Activated CD4-positive, alpha-beta memory T cell treated with anti-CD3 and anti-CD28 coated beads, Interleukin-2, amount 10 ng/mL, durations not matched to agents 7 days and 5 days (primary cell): ENCODE measurements at regions not wholly inside any gene's neighbourhood (a gene's known extent, or its start where the extent isn't known, plus 50 kb on each side); places are given as distances from the start of the nearest gene placed in this dataset.

Source experiments
- CTCF ChIA-PET: fragments of 350-600 bp; sonication (Branson Sonifier 250); formaldehyde crosslinking; loops from one replicate; lab custom pipeline; 2021; ENCODE audit warnings: antibody characterized with exemption, inconsistent platforms; lab: Charles Lee
- POLR2A ChIA-PET: fragments of 350-600 bp; sonication (Branson Sonifier 250); formaldehyde crosslinking; loops from one replicate; lab custom pipeline; 2021; ENCODE audit warnings: antibody characterized with exemption; lab: Charles Lee
- DNase-seq: peaks from one replicate; pipeline ENCODE4 v3.0.0-alpha.2; 2020
- H3K27ac Mint-ChIP-seq: one replicate; pipeline ENCODE4 v1.8.0; 2021; ENCODE audit warnings: mild to moderate bottlenecking, mixed read lengths
- H3K27me3 Mint-ChIP-seq: one replicate; pipeline ENCODE4 v1.8.0; 2021; ENCODE audit warnings: mixed read lengths
- H3K36me3 Mint-ChIP-seq: one replicate; pipeline ENCODE4 v1.8.0; 2021; ENCODE audit warnings: low read depth, mixed read lengths
- H3K4me1 Mint-ChIP-seq: one replicate; pipeline ENCODE4 v1.8.0; 2021; ENCODE audit warnings: mixed read lengths
- H3K4me3 Mint-ChIP-seq: one replicate; pipeline ENCODE4 v1.8.0; 2021; ENCODE audit warnings: mild to moderate bottlenecking, mixed read lengths
- H3K9me3 Mint-ChIP-seq: one replicate; pipeline ENCODE4 v1.8.0; 2021; ENCODE audit warnings: mixed read lengths

GRCh38 chr9:113656771-113657670, 193.5 kb downstream of the RGS3 start:
- Mint-ChIP-seq H3K27ac (no peak overlapping the region), H3K36me3 (no peaks in the 10 kb centered on the region), H3K4me1 (peaks cover 7% of the 10 kb centered on the region), H3K4me3 (no peak overlapping the region), H3K9me3 (no peaks in the 10 kb centered on the region), H3K27me3 (peaks cover 28% of the 10 kb centered on the region)
- POLR2A ChIA-PET, result interaction anchor here (1.6 kb wide), 1 partner anchor 205 kb away, joined by 3 read pairs; no protein-coding TSS in a partner anchor
- CTCF ChIA-PET, result interaction anchor here (0.7 to 7.6 kb wide), 39 partner anchors 10 to 545 kb away, joined by 3 to 186 read pairs (median 5); partner anchors contain the start of genes C9orf43, CDC26, HDHD3 and POLE3
- no peak for DNase-seq

- H3K9me3 Mint-ChIP-seq, result no peaks in the 10 kb centered on the region
- no peaks in the 10 kb centered on the region for H3K36me3 Mint-ChIP-seq
- peaks cover 34% of the 10 kb centered on the region for H3K27me3 Mint-ChIP-seq
- CTCF ChIA-PET, result interaction anchor here (0.7 to 7.6 kb wide), 38 partner anchors 9 to 545 kb away, joined by 3 to 186 read pairs (median 5); partner anchors contain the start of genes ALAD, C9orf43, CDC26 and HDHD3
- no peak overlapping the region for H3K27ac Mint-ChIP-seq
- no peak overlapping the region for H3K4me3 Mint-ChIP-seq
- peak; percentile 81 for DNase-seq
- POLR2A ChIA-PET, result interaction anchor here (1.6 kb wide), 1 partner anchor 206 kb away, joined by 3 read pairs; no protein-coding TSS in a partner anchor
- H3K4me1 Mint-ChIP-seq, result peaks cover 7% of the 10 kb centered on the region
Observed at GRCh38 chr9:113657765-113658544, 194.4 kb downstream of the RGS3 start.

GRCh38 chr9:113658545-113658895, 195.0 kb downstream of the RGS3 start:
- Mint-ChIP-seq H3K36me3 (no peaks in the 10 kb centered on the region), H3K27me3 (peaks cover 38% of the 10 kb centered on the region), H3K4me1 (peaks cover 7% of the 10 kb centered on the region), H3K9me3 (no peaks in the 10 kb centered on the region), H3K27ac (no peak overlapping the region), H3K4me3 (no peak overlapping the region)
- POLR2A ChIA-PET, result interaction anchor here (1.6 kb wide), 1 partner anchor 207 kb away, joined by 3 read pairs; no protein-coding TSS in a partner anchor
- CTCF ChIA-PET, result interaction anchor here (0.7 to 7.6 kb wide), 33 partner anchors 8 to 546 kb away, joined by 3 to 186 read pairs (median 5); partner anchors contain the start of genes ALAD, C9orf43, CDC26 and HDHD3
- no peak for DNase-seq

- DNase-seq, result no peak
- H3K36me3 Mint-ChIP-seq, result no peaks in the 10 kb centered on the region
Observed at GRCh38 chr9:113659039-113659438, 195.5 kb downstream of the RGS3 start.

GRCh38 chr9:113659740-113660139, 196.2 kb downstream of the RGS3 start:
- Mint-ChIP-seq H3K27ac (no peak overlapping the region), H3K9me3 (no peaks in the 10 kb centered on the region), H3K4me3 (no peak overlapping the region), H3K27me3 (peaks cover 38% of the 10 kb centered on the region), H3K4me1 (peaks cover 7% of the 10 kb centered on the region), H3K36me3 (no peaks in the 10 kb centered on the region)
- no peak for DNase-seq
- ChIA-PET POLR2A (no interaction called here), CTCF (interaction anchor here (6.9 to 7.6 kb wide), 2 partner anchors 68 to 385 kb away, joined by 80 to 186 read pairs; partner anchors contain the start of genes CDC26 and PRPF4)

More at GRCh38 chr9:113659039-113659438, 195.5 kb downstream of the RGS3 start:
- Mint-ChIP-seq H3K9me3 (no peaks in the 10 kb centered on the region), H3K4me3 (no peak overlapping the region), H3K27ac (no peak overlapping the region), H3K4me1 (peaks cover 7% of the 10 kb centered on the region), H3K27me3 (peaks cover 38% of the 10 kb centered on the region)
- CTCF ChIA-PET, result interaction anchor here (1.5 to 7.6 kb wide), 14 partner anchors 8 to 547 kb away, joined by 3 to 186 read pairs (median 8); partner anchors contain the start of genes ALAD, CDC26 and PRPF4
- POLR2A ChIA-PET, result no interaction called here

GRCh38 chr9:113660196-113660595, 196.7 kb downstream of the RGS3 start:
- no peak for DNase-seq
- Mint-ChIP-seq H3K36me3 (no peaks in the 10 kb centered on the region), H3K27ac (no peak overlapping the region), H3K4me1 (peaks cover 7% of the 10 kb centered on the region), H3K4me3 (no peak overlapping the region), H3K9me3 (no peaks in the 10 kb centered on the region), H3K27me3 (peaks cover 38% of the 10 kb centered on the region)
- CTCF ChIA-PET, result interaction anchor here (7.6 kb wide), 1 partner anchor 69 kb away, joined by 186 read pairs; no protein-coding TSS in a partner anchor
- POLR2A ChIA-PET, result no interaction called here

- no peak for DNase-seq
- H3K9me3 Mint-ChIP-seq, result no peaks in the 10 kb centered on the region
- H3K27me3 Mint-ChIP-seq, result peaks cover 38% of the 10 kb centered on the region
- no peaks in the 10 kb centered on the region for H3K36me3 Mint-ChIP-seq
- no peak overlapping the region for H3K4me3 Mint-ChIP-seq
- H3K4me1 Mint-ChIP-seq, result peaks cover 7% of the 10 kb centered on the region
- H3K27ac Mint-ChIP-seq, result no peak overlapping the region
- ChIA-PET CTCF (interaction anchor here (7.6 kb wide), 1 partner anchor 70 kb away, joined by 186 read pairs; no protein-coding TSS in a partner anchor), POLR2A (no interaction called here)
Observed at GRCh38 chr9:113661074-113661473, 197.5 kb downstream of the RGS3 start.

- ChIA-PET POLR2A (no interaction called here), CTCF (no interaction called here)
- Mint-ChIP-seq H3K27ac (no peak overlapping the region), H3K4me3 (no peak overlapping the region), H3K36me3 (no peaks in the 10 kb centered on the region), H3K9me3 (no peaks in the 10 kb centered on the region), H3K4me1 (no peaks in the 10 kb centered on the region), H3K27me3 (peaks cover 33% of the 10 kb centered on the region)
- DNase-seq, result no peak
Observed at GRCh38 chr9:113664181-113664875, 200.8 kb downstream of the RGS3 start.

GRCh38 chr9:113665064-113665463, 201.5 kb downstream of the RGS3 start:
- ChIA-PET CTCF (no interaction called here), POLR2A (no interaction called here)
- Mint-ChIP-seq H3K4me1 (no peaks in the 10 kb centered on the region), H3K4me3 (no peak overlapping the region), H3K27me3 (peaks cover 26% of the 10 kb centered on the region), H3K9me3 (no peaks in the 10 kb centered on the region), H3K27ac (no peak overlapping the region), H3K36me3 (no peaks in the 10 kb centered on the region)
- DNase-seq, result no peak

- ChIA-PET CTCF (interaction anchor here (1.0 to 1.2 kb wide), 2 partner anchors 74 to 554 kb away, joined by 3 to 4 read pairs; no protein-coding TSS in a partner anchor), POLR2A (no interaction called here)
- H3K9me3 Mint-ChIP-seq, result no peaks in the 10 kb centered on the region
- no peak for DNase-seq
- no peak overlapping the region for H3K4me3 Mint-ChIP-seq
- H3K27me3 Mint-ChIP-seq, result peaks cover 19% of the 10 kb centered on the region
- H3K36me3 Mint-ChIP-seq, result no peaks in the 10 kb centered on the region
- no peaks in the 10 kb centered on the region for H3K4me1 Mint-ChIP-seq
- H3K27ac Mint-ChIP-seq, result no peak overlapping the region
Observed at GRCh38 chr9:113665756-113666155, 202.2 kb downstream of the RGS3 start.

GRCh38 chr9:113668061-113668460, 204.5 kb downstream of the RGS3 start:
- CTCF ChIA-PET, result interaction anchor here (0.7 to 1.1 kb wide), 2 partner anchors 10 to 84 kb away, joined by 4 read pairs; no protein-coding TSS in a partner anchor
- Mint-ChIP-seq H3K4me3 (no peak overlapping the region), H3K4me1 (no peaks in the 10 kb centered on the region), H3K36me3 (no peaks in the 10 kb centered on the region), H3K27ac (no peak overlapping the region), H3K9me3 (no peaks in the 10 kb centered on the region), H3K27me3 (peaks cover 4% of the 10 kb centered on the region)
- POLR2A ChIA-PET, result no interaction called here
- no peak for DNase-seq

GRCh38 chr9:113669522-113670115, 206.1 kb downstream of the RGS3 start:
- Mint-ChIP-seq H3K9me3 (no peaks in the 10 kb centered on the region), H3K27me3 (peaks cover 4% of the 10 kb centered on the region), H3K36me3 (no peaks in the 10 kb centered on the region), H3K4me1 (no peaks in the 10 kb centered on the region), H3K27ac (no peak overlapping the region), H3K4me3 (no peak overlapping the region)
- CTCF ChIA-PET, result interaction anchor here (0.6 kb wide), 1 partner anchor 76 kb away, joined by 4 read pairs; no protein-coding TSS in a partner anchor
- POLR2A ChIA-PET, result no interaction called here
- no peak for DNase-seq
